OCI-LY7 (cell line): ENCODE measurements at regions not wholly inside any gene's neighbourhood (a gene's known extent, or its start where the extent isn't known, plus 50 kb on each side); places are given as distances from the start of the nearest gene placed in this dataset.

ENCODE experiments used
- EZH2phosphoT487 ChIP-seq: fragments of 200-600 bp; sonication (generic); IDR thresholded peaks from 2 replicates; pipeline ENCODE4 v1.6.1; 2018; ENCODE audit warnings: low read depth, borderline replicate concordance, mild to moderate bottlenecking, mixed run types, antibody characterized with exemption, low read length, moderate library complexity, mixed read lengths
- TF ChIP-seq, protein P1 (sequence below): fragments of 200-600 bp; sonication (generic); conservative IDR thresholded peaks from 2 replicates; pipeline ENCODE4 v1.5.1; 2014; ENCODE audit warnings: mild to moderate bottlenecking, antibody characterized with exemption, low read length, moderate library complexity, mixed read lengths

DNA sequence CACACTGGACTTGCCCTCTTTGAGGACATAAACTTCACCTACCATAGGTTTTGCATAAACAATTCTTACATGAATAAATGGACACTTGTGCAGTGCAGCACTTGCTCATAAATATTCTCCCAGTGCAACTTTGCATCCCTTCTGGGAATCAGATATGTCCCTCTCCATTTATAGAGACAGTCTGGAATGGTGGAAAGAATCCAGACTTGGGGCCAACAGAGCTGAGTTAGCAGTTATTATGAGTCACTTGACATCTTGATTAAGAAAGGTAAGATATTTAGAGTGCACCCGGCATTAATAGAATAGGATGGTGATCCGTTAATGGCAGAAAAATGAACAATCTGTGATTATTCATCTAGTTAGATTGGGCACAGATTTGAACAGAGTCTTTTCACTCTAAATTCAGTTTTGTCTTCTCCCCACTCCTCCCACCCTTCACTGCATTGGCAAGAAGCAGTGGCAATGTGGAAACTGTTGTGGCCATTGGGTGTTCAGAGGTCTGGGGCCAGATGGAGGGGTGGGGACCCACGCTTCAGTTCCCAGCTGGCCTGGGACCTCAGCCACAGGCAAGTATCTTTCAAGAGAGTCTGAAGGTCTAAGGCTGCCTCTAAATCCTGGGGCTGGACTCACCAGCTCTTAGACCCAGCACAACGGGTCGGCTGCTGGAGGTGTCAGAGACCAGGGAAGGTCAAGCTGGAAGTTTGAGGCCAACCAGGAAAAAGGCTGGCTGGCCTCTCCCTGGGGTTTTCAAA, 58.9 kb upstream of the KY start:
- TF ChIP-seq, protein P1, sequence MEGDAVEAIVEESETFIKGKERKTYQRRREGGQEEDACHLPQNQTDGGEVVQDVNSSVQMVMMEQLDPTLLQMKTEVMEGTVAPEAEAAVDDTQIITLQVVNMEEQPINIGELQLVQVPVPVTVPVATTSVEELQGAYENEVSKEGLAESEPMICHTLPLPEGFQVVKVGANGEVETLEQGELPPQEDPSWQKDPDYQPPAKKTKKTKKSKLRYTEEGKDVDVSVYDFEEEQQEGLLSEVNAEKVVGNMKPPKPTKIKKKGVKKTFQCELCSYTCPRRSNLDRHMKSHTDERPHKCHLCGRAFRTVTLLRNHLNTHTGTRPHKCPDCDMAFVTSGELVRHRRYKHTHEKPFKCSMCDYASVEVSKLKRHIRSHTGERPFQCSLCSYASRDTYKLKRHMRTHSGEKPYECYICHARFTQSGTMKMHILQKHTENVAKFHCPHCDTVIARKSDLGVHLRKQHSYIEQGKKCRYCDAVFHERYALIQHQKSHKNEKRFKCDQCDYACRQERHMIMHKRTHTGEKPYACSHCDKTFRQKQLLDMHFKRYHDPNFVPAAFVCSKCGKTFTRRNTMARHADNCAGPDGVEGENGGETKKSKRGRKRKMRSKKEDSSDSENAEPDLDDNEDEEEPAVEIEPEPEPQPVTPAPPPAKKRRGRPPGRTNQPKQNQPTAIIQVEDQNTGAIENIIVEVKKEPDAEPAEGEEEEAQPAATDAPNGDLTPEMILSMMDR, result no peak
- no peak for TF ChIP-seq EZH2phosphoT487
